Panc1 (cell line): ENCODE measurements at regions not wholly inside any gene's neighbourhood (a gene's known extent, or its start where the extent isn't known, plus 50 kb on each side); places are given as distances from the start of the nearest gene placed in this dataset.

ENCODE experiments used
- POLR2AphosphoS5 ChIP-seq: IDR thresholded peaks from 2 replicates; pipeline ENCODE4 v1.6.1; 2012; ENCODE audit warnings: mild to moderate bottlenecking, low read depth, low read length, moderate library complexity
- TCF7L2 ChIP-seq: IDR thresholded peaks from 2 replicates; pipeline ENCODE4 v1.6.1; 2011; ENCODE audit warnings: mild to moderate bottlenecking, low read depth, low read length, inconsistent platforms
- TF ChIP-seq, protein P1 (sequence below): fragments of 450-650 bp; IDR thresholded peaks from 2 replicates; pipeline ENCODE4 v1.5.1; 2017; ENCODE audit warnings: mild to moderate bottlenecking
- TF ChIP-seq, protein P2 (sequence below), 2 experiments: IDR thresholded peaks; 2 replicates each; pipeline ENCODE4 v1.6.1; 2011 to 2012; ENCODE audit warnings: low read depth in 2 of 2, control low read depth in 1 of 2, low read length in 1 of 2, mild to moderate bottlenecking in 1 of 2, moderate library complexity in 1 of 2; ENCODE audit not compliant: insufficient read depth in 1 of 2

DNA sequence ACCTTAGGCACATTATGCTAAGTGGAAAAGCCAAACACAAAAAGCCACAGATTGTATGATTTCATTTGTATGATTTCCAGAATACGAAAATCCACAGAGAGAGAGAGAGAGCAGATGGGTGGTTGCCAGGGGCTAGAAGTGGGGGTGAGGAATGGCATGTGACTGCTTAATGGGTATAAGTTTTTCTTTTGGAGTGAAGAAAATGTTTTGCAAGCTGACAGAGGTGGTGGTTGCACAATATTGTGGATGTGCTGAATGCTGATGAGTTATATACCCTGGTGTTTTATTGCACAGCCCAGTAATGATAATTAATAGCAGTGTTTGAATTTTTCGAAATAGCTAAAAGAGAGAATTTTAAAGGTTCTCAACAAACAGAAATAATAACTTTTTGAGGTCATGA, 386.1 kb upstream of the HS3ST1 start:
- TF ChIP-seq, protein P1, sequence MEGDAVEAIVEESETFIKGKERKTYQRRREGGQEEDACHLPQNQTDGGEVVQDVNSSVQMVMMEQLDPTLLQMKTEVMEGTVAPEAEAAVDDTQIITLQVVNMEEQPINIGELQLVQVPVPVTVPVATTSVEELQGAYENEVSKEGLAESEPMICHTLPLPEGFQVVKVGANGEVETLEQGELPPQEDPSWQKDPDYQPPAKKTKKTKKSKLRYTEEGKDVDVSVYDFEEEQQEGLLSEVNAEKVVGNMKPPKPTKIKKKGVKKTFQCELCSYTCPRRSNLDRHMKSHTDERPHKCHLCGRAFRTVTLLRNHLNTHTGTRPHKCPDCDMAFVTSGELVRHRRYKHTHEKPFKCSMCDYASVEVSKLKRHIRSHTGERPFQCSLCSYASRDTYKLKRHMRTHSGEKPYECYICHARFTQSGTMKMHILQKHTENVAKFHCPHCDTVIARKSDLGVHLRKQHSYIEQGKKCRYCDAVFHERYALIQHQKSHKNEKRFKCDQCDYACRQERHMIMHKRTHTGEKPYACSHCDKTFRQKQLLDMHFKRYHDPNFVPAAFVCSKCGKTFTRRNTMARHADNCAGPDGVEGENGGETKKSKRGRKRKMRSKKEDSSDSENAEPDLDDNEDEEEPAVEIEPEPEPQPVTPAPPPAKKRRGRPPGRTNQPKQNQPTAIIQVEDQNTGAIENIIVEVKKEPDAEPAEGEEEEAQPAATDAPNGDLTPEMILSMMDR: no peak
- TF ChIP-seq POLR2AphosphoS5 (no peak), TCF7L2 (no peak)
- TF ChIP-seq, protein P2, sequence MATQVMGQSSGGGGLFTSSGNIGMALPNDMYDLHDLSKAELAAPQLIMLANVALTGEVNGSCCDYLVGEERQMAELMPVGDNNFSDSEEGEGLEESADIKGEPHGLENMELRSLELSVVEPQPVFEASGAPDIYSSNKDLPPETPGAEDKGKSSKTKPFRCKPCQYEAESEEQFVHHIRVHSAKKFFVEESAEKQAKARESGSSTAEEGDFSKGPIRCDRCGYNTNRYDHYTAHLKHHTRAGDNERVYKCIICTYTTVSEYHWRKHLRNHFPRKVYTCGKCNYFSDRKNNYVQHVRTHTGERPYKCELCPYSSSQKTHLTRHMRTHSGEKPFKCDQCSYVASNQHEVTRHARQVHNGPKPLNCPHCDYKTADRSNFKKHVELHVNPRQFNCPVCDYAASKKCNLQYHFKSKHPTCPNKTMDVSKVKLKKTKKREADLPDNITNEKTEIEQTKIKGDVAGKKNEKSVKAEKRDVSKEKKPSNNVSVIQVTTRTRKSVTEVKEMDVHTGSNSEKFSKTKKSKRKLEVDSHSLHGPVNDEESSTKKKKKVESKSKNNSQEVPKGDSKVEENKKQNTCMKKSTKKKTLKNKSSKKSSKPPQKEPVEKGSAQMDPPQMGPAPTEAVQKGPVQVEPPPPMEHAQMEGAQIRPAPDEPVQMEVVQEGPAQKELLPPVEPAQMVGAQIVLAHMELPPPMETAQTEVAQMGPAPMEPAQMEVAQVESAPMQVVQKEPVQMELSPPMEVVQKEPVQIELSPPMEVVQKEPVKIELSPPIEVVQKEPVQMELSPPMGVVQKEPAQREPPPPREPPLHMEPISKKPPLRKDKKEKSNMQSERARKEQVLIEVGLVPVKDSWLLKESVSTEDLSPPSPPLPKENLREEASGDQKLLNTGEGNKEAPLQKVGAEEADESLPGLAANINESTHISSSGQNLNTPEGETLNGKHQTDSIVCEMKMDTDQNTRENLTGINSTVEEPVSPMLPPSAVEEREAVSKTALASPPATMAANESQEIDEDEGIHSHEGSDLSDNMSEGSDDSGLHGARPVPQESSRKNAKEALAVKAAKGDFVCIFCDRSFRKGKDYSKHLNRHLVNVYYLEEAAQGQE (IDR thresholded peaks at IDR 0.05; ENCODE audit: insufficient read depth in 1 of 2, low read depth in 2 of 2, low read length in 1 of 2): no peak
